Neural cell (in vitro differentiated cells): ENCODE measurements at regions not wholly inside any gene's neighbourhood (a gene's known extent, or its start where the extent isn't known, plus 50 kb on each side); places are given as distances from the start of the nearest gene placed in this dataset.

Source experiments
- H2AFZ ChIP-seq: fragments of 200-600, 300-800 bp; sonication (generic), shearing (Covaris generic); 2 replicates; pipeline ENCODE4 v1.6.0; 2014; ENCODE audit warnings: low read depth, mild to moderate bottlenecking, antibody characterized with exemption, low read length, moderate library complexity
- H3F3A ChIP-seq: fragments of 200-600 bp; shearing (Covaris generic); 2 replicates; pipeline ENCODE4 v1.6.1; 2016; ENCODE audit warnings: mild to moderate bottlenecking, moderate library complexity, mixed read lengths, antibody characterized with exemption, low read length; ENCODE audit not compliant: insufficient read depth, poor library complexity, severe bottlenecking
- H3K27ac ChIP-seq: fragments of 200-600, 300-800 bp; sonication (generic), shearing (Covaris generic); 2 replicates; pipeline ENCODE4 v1.5.1; 2014; ENCODE audit warnings: mild to moderate bottlenecking, low read length, moderate library complexity
- H3K27me3 ChIP-seq: fragments of 300-800, 200-600 bp; sonication (generic), shearing (Covaris generic); 2 replicates; pipeline ENCODE4 v1.6.0; 2014; ENCODE audit warnings: mild to moderate bottlenecking, low read depth, low read length, moderate library complexity; ENCODE audit not compliant: insufficient read depth
- H3K36me3 ChIP-seq: fragments of 300-800, 200-600 bp; sonication (generic), shearing (Covaris generic); 2 replicates; pipeline ENCODE4 v1.5.1; 2014; ENCODE audit warnings: mild to moderate bottlenecking, antibody characterized with exemption, low read length, moderate library complexity; ENCODE audit not compliant: insufficient read depth
- H3K4me2 ChIP-seq: fragments of 300-800, 200-600 bp; sonication (generic), shearing (Covaris generic); 2 replicates; pipeline ENCODE4 v1.6.0; 2014; ENCODE audit warnings: mild to moderate bottlenecking, low read length
- H3K4me3 ChIP-seq: fragments of 300-800, 200-600 bp; sonication (generic), shearing (Covaris generic); 2 replicates; pipeline ENCODE4 v1.5.1; 2014; ENCODE audit warnings: mild to moderate bottlenecking, low read length, moderate library complexity
- H3K79me2 ChIP-seq: fragments of 200-600 bp; shearing (Covaris generic); replicated peaks from 2 replicates; pipeline ENCODE4 v1.6.0; 2014; ENCODE audit warnings: mild to moderate bottlenecking, low read length, moderate library complexity; ENCODE audit not compliant: insufficient read depth
- H3K9ac ChIP-seq: fragments of 300-800, 200-600 bp; sonication (generic), shearing (Covaris generic); 2 replicates; pipeline ENCODE4 v1.6.1; 2016; ENCODE audit warnings: mild to moderate bottlenecking, low read length, mixed read lengths
- H3K9me2 ChIP-seq: fragments of 200-600 bp; shearing (Covaris generic); 2 replicates; pipeline ENCODE4 v1.6.1; 2016; ENCODE audit warnings: mild to moderate bottlenecking, low read length, mixed read lengths; ENCODE audit not compliant: insufficient read depth
- H3K9me3 ChIP-seq: fragments of 200-600, 300-800 bp; sonication (generic), shearing (Covaris generic); 2 replicates; pipeline ENCODE4 v1.6.1; 2016; ENCODE audit warnings: mild to moderate bottlenecking, mixed run types, low read length, moderate library complexity, mixed read lengths
- H4K20me1 ChIP-seq: fragments of 200-600 bp; shearing (Covaris generic); 2 replicates; pipeline ENCODE4 v1.6.1; 2016; ENCODE audit warnings: mild to moderate bottlenecking, mixed run types; ENCODE audit not compliant: insufficient read depth
- EP300 ChIP-seq: fragments of 450-650 bp; conservative IDR thresholded peaks from 2 replicates; pipeline ENCODE4 v1.6.1; 2014; ENCODE audit warnings: antibody characterized with exemption, mild to moderate bottlenecking, moderate library complexity; ENCODE audit not compliant: poor library complexity, severe bottlenecking
- EZH2 ChIP-seq: fragments of 200-600, 300-800 bp; shearing (Covaris generic), sonication (generic); IDR thresholded peaks from 2 replicates; pipeline ENCODE4 v1.6.1; 2014; ENCODE audit warnings: antibody characterized with exemption, low read length, borderline replicate concordance, mild to moderate bottlenecking; ENCODE audit not compliant: insufficient read depth, poor library complexity, severe bottlenecking
- MXI1 ChIP-seq: fragments of 450-650 bp; conservative IDR thresholded peaks from 2 replicates; pipeline ENCODE4 v1.6.1; 2014; ENCODE audit warnings: antibody characterized with exemption, mild to moderate bottlenecking; ENCODE audit not compliant: poor library complexity, severe bottlenecking
- POLR2AphosphoS5 ChIP-seq: IDR thresholded peaks from 2 replicates; pipeline ENCODE4 v1.6.1; 2012
- RAD21 ChIP-seq: fragments of 450-650 bp; conservative IDR thresholded peaks from 2 replicates; pipeline ENCODE4 v1.6.1; 2014; ENCODE audit warnings: antibody characterized with exemption, mild to moderate bottlenecking, moderate library complexity
- SMC3 ChIP-seq: fragments of 450-650 bp; conservative IDR thresholded peaks from 2 replicates; pipeline ENCODE4 v1.6.1; 2014; ENCODE audit warnings: antibody characterized with exemption, mild to moderate bottlenecking, moderate library complexity; ENCODE audit not compliant: poor library complexity
- TAF1 ChIP-seq: IDR thresholded peaks from 2 replicates; pipeline ENCODE4 v1.6.1; 2012; ENCODE audit warnings: low read depth
- TF ChIP-seq, protein P1 (sequence below): fragments of 450-650 bp; IDR thresholded peaks from 2 replicates; pipeline ENCODE4 v1.5.1; 2014; ENCODE audit warnings: antibody characterized with exemption, mild to moderate bottlenecking, moderate library complexity; ENCODE audit not compliant: poor library complexity, severe bottlenecking
- TF ChIP-seq, protein P2 (sequence below): IDR thresholded peaks from 2 replicates; pipeline ENCODE4 v1.6.1; 2012; ENCODE audit warnings: borderline replicate concordance

DNA sequence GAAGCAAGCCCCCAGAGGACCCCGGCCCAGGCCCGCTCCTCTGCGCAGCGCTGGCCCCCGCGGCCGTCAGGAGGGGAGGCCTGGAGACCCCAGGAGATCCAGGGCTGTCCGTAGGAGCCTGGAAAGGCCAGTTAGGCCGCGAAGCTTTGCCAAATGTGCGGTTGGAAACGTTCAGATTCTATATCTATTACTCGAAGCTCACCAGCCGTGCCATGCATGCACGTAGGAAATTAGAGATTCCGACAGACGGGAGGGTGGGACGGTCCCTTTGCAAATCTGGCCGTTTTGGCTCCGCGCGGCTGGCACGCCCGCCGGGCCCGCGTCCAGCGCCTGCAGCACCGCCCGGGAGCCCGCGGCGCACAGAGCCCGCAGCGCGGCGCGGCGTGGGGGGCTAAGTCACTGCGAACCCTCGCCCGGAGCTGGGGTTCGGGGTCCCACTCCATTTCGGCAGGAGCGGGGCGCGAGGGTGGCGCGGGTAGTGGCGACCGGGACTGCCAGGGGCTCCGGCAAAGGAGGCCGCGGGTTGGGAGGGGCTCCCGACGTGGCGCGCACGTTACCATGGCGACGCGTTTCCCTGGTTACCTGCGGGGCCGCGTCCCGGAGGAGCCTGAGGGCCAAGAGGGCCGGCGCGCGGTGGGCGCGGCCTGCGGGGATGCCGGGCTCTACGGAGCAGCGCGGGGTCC is 488.6 kb upstream of the SMIM21 start:
- H4K20me1 ChIP-seq, result no peaks in the 10 kb centered on the region
- TF ChIP-seq RAD21 (no peak), TAF1 (no peak), SMC3 (no peak), MXI1 (no peak)
- TF ChIP-seq, protein P1, sequence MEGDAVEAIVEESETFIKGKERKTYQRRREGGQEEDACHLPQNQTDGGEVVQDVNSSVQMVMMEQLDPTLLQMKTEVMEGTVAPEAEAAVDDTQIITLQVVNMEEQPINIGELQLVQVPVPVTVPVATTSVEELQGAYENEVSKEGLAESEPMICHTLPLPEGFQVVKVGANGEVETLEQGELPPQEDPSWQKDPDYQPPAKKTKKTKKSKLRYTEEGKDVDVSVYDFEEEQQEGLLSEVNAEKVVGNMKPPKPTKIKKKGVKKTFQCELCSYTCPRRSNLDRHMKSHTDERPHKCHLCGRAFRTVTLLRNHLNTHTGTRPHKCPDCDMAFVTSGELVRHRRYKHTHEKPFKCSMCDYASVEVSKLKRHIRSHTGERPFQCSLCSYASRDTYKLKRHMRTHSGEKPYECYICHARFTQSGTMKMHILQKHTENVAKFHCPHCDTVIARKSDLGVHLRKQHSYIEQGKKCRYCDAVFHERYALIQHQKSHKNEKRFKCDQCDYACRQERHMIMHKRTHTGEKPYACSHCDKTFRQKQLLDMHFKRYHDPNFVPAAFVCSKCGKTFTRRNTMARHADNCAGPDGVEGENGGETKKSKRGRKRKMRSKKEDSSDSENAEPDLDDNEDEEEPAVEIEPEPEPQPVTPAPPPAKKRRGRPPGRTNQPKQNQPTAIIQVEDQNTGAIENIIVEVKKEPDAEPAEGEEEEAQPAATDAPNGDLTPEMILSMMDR, result no peak
- no peaks in the 10 kb centered on the region for H3K36me3 ChIP-seq
- H3F3A ChIP-seq, result no peaks in the 10 kb centered on the region
- H3K27me3 ChIP-seq, result no peaks in the 10 kb centered on the region
- H3K27ac ChIP-seq, result no peak overlapping the region
- no peak overlapping the region for H2AFZ ChIP-seq
- H3K4me3 ChIP-seq, result peak overlapping the region; percentile 64
- H3K9ac ChIP-seq, result peak overlapping the region; percentile 46
- no peaks in the 10 kb centered on the region for H3K9me3 ChIP-seq
- H3K4me2 ChIP-seq, result no peak overlapping the region
- H3K9me2 ChIP-seq, result no peaks in the 10 kb centered on the region
- H3K79me2 ChIP-seq, result no peaks in the 10 kb centered on the region

DNA sequence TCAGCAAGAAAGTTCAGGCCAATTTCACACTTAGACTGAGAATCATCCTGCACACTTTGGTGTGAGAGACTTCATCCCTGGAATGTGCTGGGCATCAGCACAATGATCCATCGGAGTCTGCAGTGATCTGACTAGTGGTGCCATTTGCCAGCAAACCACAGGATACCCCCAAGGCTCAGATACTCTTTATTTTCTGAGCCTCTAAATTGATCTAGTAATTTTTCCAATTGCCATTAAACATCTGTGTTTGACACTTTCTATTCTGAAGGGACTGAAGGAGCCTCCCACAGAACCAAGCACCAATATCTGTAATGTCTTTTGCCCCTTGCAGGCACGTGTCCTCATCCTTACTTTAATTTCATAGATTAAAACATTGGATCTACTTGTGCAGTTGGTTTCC is 485.3 kb upstream of the SMIM21 start:
- H3K4me3 ChIP-seq, result no peak overlapping the region
- H3K9ac ChIP-seq, result no peak overlapping the region
- H2AFZ ChIP-seq, result no peak overlapping the region
- H3K36me3 ChIP-seq, result no peaks in the 10 kb centered on the region
- no peak overlapping the region for H3K27ac ChIP-seq
- H3K27me3 ChIP-seq, result no peaks in the 10 kb centered on the region
- no peaks in the 10 kb centered on the region for H3K9me2 ChIP-seq
- H4K20me1 ChIP-seq, result no peaks in the 10 kb centered on the region
- TF ChIP-seq POLR2AphosphoS5, result no peak
- no peak for TF ChIP-seq EZH2
- no peak for TF ChIP-seq SMC3
- H3K9me3 ChIP-seq, result no peaks in the 10 kb centered on the region
- H3F3A ChIP-seq, result no peaks in the 10 kb centered on the region
- H3K4me2 ChIP-seq, result no peak overlapping the region
- no peaks in the 10 kb centered on the region for H3K79me2 ChIP-seq

DNA sequence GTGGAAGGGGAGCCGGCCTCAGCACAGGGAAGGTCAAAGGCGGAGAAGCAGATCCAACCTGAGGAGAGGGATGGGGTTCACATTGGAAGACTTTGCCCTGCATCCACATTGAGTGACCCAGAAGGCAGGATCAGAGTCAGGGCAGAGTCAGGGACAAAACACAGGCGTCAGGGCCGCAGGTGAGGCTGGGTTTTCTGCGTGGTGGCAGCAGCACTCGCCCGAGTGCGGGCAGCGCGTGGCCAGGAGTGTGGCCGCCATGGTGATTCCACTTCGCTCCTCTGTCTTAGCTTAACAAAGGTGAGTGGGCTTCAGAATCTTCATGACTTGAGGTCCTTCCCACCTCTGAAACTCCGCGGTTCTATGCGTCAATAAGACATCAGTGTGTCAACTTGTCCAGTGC is 476.9 kb upstream of the SMIM21 start:
- Histone ChIP-seq H3F3A (no peaks in the 10 kb centered on the region), H3K9ac (no peak overlapping the region), H3K9me3 (no peaks in the 10 kb centered on the region), H3K9me2 (no peaks in the 10 kb centered on the region), H3K27me3 (no peaks in the 10 kb centered on the region), H3K36me3 (no peaks in the 10 kb centered on the region), H4K20me1 (no peaks in the 10 kb centered on the region), H2AFZ (no peak overlapping the region), H3K4me3 (no peak overlapping the region), H3K79me2 (no peaks in the 10 kb centered on the region), H3K4me2 (no peak overlapping the region), H3K27ac (no peak overlapping the region)
- TF ChIP-seq EZH2 (no peak), POLR2AphosphoS5 (no peak), SMC3 (no peak), EP300 (no peak), RAD21 (no peak), MXI1 (no peak), TAF1 (no peak)
- TF ChIP-seq, protein P2, sequence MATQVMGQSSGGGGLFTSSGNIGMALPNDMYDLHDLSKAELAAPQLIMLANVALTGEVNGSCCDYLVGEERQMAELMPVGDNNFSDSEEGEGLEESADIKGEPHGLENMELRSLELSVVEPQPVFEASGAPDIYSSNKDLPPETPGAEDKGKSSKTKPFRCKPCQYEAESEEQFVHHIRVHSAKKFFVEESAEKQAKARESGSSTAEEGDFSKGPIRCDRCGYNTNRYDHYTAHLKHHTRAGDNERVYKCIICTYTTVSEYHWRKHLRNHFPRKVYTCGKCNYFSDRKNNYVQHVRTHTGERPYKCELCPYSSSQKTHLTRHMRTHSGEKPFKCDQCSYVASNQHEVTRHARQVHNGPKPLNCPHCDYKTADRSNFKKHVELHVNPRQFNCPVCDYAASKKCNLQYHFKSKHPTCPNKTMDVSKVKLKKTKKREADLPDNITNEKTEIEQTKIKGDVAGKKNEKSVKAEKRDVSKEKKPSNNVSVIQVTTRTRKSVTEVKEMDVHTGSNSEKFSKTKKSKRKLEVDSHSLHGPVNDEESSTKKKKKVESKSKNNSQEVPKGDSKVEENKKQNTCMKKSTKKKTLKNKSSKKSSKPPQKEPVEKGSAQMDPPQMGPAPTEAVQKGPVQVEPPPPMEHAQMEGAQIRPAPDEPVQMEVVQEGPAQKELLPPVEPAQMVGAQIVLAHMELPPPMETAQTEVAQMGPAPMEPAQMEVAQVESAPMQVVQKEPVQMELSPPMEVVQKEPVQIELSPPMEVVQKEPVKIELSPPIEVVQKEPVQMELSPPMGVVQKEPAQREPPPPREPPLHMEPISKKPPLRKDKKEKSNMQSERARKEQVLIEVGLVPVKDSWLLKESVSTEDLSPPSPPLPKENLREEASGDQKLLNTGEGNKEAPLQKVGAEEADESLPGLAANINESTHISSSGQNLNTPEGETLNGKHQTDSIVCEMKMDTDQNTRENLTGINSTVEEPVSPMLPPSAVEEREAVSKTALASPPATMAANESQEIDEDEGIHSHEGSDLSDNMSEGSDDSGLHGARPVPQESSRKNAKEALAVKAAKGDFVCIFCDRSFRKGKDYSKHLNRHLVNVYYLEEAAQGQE, result no peak
- TF ChIP-seq, protein P1, result no peak
